Left ventricle myocardium inferior (tissue), 1 donor: ENCODE measurements at regions not wholly inside any gene's neighbourhood (a gene's known extent, or its start where the extent isn't known, plus 50 kb on each side); places are given as distances from the start of the nearest gene placed in this dataset.

ENCODE experiments used
- DNase-seq: peaks from one replicate; pipeline ENCODE4 v3.0.0-alpha.2; 2020
- H3K27ac ChIP-seq: fragments of 200-600 bp; replicated peaks from 2 replicates; pipeline ENCODE4 v1.8.0; 2021
- H3K27me3 ChIP-seq: fragments of 200-600 bp; 2 replicates; pipeline ENCODE4 v1.8.0; 2021; ENCODE audit warnings: low read depth
- H3K36me3 ChIP-seq: fragments of 200-600 bp; 2 replicates; pipeline ENCODE4 v1.8.0; 2021
- H3K4me1 ChIP-seq: fragments of 200-600 bp; 2 replicates; pipeline ENCODE4 v1.8.0; 2021
- H3K4me3 ChIP-seq: fragments of 200-600 bp; 2 replicates; pipeline ENCODE4 v1.8.0; 2021; ENCODE audit warnings: mild to moderate bottlenecking, moderate library complexity
- H3K9me3 ChIP-seq: fragments of 200-600 bp; replicated peaks from 2 replicates; pipeline ENCODE4 v1.8.0; 2021
- CTCF ChIP-seq: fragments of 200-600 bp; IDR thresholded peaks from 2 replicates; pipeline ENCODE4 v1.8.0; 2021; ENCODE audit warnings: antibody characterized with exemption, mild to moderate bottlenecking, borderline replicate concordance
- intact Hi-C: fragments of 100-400 bp; cut with micrococcal nuclease; formaldehyde crosslinking; loops from one replicate; pipeline ENCODE4 v1.11.0; 2022
- donor health status: DM: no; HTN: yes; CAD: no; lungs with severe emphysema.

- Histone ChIP-seq H3K4me1 (no peaks in the 10 kb centered on the region), H3K27me3 (peaks cover 31% of the 10 kb centered on the region), H3K4me3 (no peak overlapping the region), H3K9me3 (peaks cover 24% of the 10 kb centered on the region), H3K36me3 (no peaks in the 10 kb centered on the region), H3K27ac (no peak overlapping the region)
- intact Hi-C loops, result no loop called here
- no peak for DNase-seq
- TF ChIP-seq CTCF, result no peak
Observed at GRCh38 chr2:235334179-235334578, 159.7 kb upstream of the AGAP1 start.

GRCh38 chr2:235343156-235343774 is 150.6 kb upstream of the AGAP1 start:
- Histone ChIP-seq H3K4me1 (no peaks in the 10 kb centered on the region), H3K27ac (peak overlapping the region; percentile 23), H3K27me3 (peaks cover 39% of the 10 kb centered on the region), H3K36me3 (no peaks in the 10 kb centered on the region), H3K9me3 (peaks cover 10% of the 10 kb centered on the region), H3K4me3 (no peak overlapping the region)
- DNase-seq, result no peak
- intact Hi-C loops, result no loop called here
- no peak for TF ChIP-seq CTCF

DNA sequence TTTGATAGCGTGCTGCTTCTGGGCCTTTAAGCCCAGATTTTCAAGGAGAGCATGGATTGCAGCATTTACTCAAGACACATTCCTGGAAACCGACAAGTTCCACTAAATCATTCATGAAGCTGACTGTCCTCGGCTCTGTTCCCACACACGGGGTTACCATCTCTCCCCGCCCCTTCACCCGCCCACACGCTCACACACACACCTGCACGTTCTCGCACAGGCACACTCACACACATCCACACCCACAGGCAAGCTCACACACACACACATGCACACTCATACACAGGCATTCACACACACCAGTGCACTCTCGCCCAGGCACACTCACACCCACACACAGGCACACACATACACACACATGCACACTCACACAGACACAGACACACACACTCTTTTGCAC is 150.0 kb upstream of the AGAP1 start:
- peak overlapping the region; percentile 23 for H3K27ac ChIP-seq
- H3K4me3 ChIP-seq, result no peak overlapping the region
- intact Hi-C loops, result no loop called here
- H3K27me3 ChIP-seq, result peaks cover 45% of the 10 kb centered on the region
- DNase-seq, result no peak
- H3K36me3 ChIP-seq, result no peaks in the 10 kb centered on the region
- peaks cover 4% of the 10 kb centered on the region for H3K9me3 ChIP-seq
- no peaks in the 10 kb centered on the region for H3K4me1 ChIP-seq
- no peak for TF ChIP-seq CTCF

DNA sequence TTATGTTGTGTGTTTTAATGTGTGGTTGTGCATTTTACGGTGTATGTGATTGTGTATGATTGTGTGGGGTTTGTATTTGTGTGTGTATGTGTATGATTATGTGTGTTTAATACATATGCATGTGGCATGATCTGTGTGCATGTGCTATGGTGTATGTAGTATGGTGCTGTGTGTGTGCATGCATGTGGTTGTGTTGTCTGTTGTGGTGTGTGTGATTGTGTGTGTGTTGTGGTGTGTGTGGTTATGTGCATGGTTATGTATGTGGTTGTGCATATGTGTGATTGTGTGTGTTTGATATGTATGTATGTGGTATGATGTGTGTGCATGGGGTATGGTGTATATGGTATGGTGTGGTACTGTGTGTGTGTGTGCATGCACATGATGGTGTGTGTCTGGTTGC is 148.1 kb upstream of the AGAP1 start:
- Histone ChIP-seq H3K4me1 (no peaks in the 10 kb centered on the region), H3K4me3 (no peak overlapping the region), H3K27me3 (peaks cover 59% of the 10 kb centered on the region), H3K36me3 (no peaks in the 10 kb centered on the region), H3K27ac (no peak overlapping the region), H3K9me3 (no peaks in the 10 kb centered on the region)
- intact Hi-C loops, result no loop called here
- no peak for TF ChIP-seq CTCF
- DNase-seq, result no peak

DNA sequence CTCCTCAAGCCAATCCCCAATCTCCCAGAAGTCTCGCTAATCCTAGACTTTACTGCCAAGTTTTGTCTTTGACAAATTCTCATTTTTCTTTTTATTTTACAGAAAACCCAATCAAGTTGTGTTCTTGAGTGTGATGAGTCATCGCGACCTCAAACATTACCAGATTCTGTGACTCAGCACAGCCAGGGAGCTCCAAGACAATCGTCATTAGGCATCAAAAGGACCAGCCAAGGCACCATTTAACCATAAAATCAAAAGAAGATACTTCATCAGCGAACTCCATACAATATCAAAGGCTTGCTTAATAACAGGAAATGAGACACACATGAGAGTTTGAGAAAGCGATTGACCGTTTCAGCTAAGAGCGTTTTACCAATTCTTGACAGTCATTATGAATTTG is 146.2 kb upstream of the AGAP1 start:
- intact Hi-C loops, result no loop called here
- H3K4me3 ChIP-seq, result no peak overlapping the region
- DNase-seq, result no peak

More for the DNA sequence above, 146.2 kb upstream of the AGAP1 start:
- Histone ChIP-seq H3K27ac (no peak overlapping the region), H3K9me3 (no peaks in the 10 kb centered on the region), H3K4me1 (peaks cover 4% of the 10 kb centered on the region), H3K27me3 (peaks cover 52% of the 10 kb centered on the region), H3K36me3 (no peaks in the 10 kb centered on the region)
- TF ChIP-seq CTCF, result no peak
